ENCODE measurements at regions not wholly inside any gene's neighbourhood (a gene's known extent, or its start where the extent isn't known, plus 50 kb on each side); places are given as distances from the start of the nearest gene placed in this dataset.

- no peaks in the 10 kb centered on the region for H3K9me3 ChIP-seq
- peak overlapping the region; percentile 80 to 83 for H3K27ac ChIP-seq
- H3K4me3 ChIP-seq, result no peak overlapping the region
- CTCF ChIA-PET, result interaction anchor here (0.6 to 5.1 kb wide), 20 partner anchors 9 to 308 kb away, joined by 3 to 71 read pairs (median 6); partner anchors contain the start of gene LRFN2
- POLR2A ChIA-PET, result no interaction called here
- H3K4me2 ChIP-seq, result peak overlapping the region; percentile 41
- H3K4me1 ChIP-seq, result peaks cover 8% of the 10 kb centered on the region
- peak; percentile 50 to 76 for DNase-seq (ENCODE audit: low read depth in 1 of 2, low spot score in 1 of 2)
- no peak for FAIRE-seq
- WGBS (ENCODE audit: missing lambda C conversion rate), result 54% methylated on average over 10 of the region's 14 CpGs
- TF ChIP-seq BCL3 (IDR thresholded peaks at IDR 0.05), result no peak
- no peak for TF ChIP-seq JUN (IDR thresholded peaks at IDR 0.05)
- TF ChIP-seq MAX (IDR thresholded peaks at IDR 0.05), result peak; percentile 29; the same call in 1 of the 2 replicates
- TF ChIP-seq HDAC2 (IDR thresholded peaks at IDR 0.05), result no peak
- TF ChIP-seq CTCF (IDR thresholded peaks at IDR 0.05), result peak; percentile 64
- TF ChIP-seq MAZ (IDR thresholded peaks at IDR 0.05; ENCODE audit: borderline replicate concordance, low read depth, low read length), result no peak
- no peak for TF ChIP-seq CBX2 (IDR thresholded peaks at IDR 0.05; ENCODE audit: borderline replicate concordance, low read depth)
- TF ChIP-seq POLR2AphosphoS2 (conservative IDR thresholded peaks at IDR 0.05; ENCODE audit: low read length), result no peak
- no peak for TF ChIP-seq MYC (IDR thresholded peaks at IDR 0.05; ENCODE audit: borderline replicate concordance, low read length)
- no peak for TF ChIP-seq ELK1 (IDR thresholded peaks at IDR 0.05; ENCODE audit: low read depth, low read length)
- TF ChIP-seq RARB (CRISPR knock-in tag; IDR thresholded peaks at IDR 0.05), result no peak
- TF ChIP-seq ESRRA (IDR thresholded peaks at IDR 0.05; ENCODE audit: borderline replicate concordance, low read length), result no peak
- TF ChIP-seq HOXB5 (CRISPR knock-in tag; IDR thresholded peaks at IDR 0.05), result no peak
- no peak for TF ChIP-seq CEBPB (IDR thresholded peaks at IDR 0.05)
- no peak; the same call in 1 of the 2 replicates for TF ChIP-seq KDM1A (IDR thresholded peaks at IDR 0.05; ENCODE audit: low read depth)
- TF ChIP-seq RAD21 (conservative IDR thresholded peaks at IDR 0.05 in 1 of 2, IDR thresholded peaks at IDR 0.05 in 1 of 2), result peak; percentile 89 to 91
- TF ChIP-seq SMC3 (IDR thresholded peaks at IDR 0.05), result peak; percentile 93
- ATAC-seq, result peak; percentile 98 to 99
Observed at GRCh38 chr6:40894962-40895799, 143.8 kb downstream of the UNC5CL start.

- ChIA-PET CTCF (interaction anchor here (1.0 to 2.0 kb wide), 3 partner anchors 41 to 156 kb away, joined by 3 to 7 read pairs (median 4); no protein-coding TSS in a partner anchor), POLR2A (interaction anchor here (1.5 kb wide), 1 partner anchor 65 kb away, joined by 4 read pairs; no protein-coding TSS in a partner anchor)
- no peak overlapping the region for H3K4me2 ChIP-seq
- peaks cover 8% of the 10 kb centered on the region for H3K4me1 ChIP-seq
- no peak for DNase-seq (ENCODE audit: low read depth in 1 of 2, low spot score in 1 of 2)
- no peak for ATAC-seq
- no peaks in the 10 kb centered on the region for H3K9me3 ChIP-seq
- no peak overlapping the region for H3K27ac ChIP-seq
- FAIRE-seq, result no peak
- 75% methylated on average over 3 of the region's 7 CpGs for WGBS (ENCODE audit: missing lambda C conversion rate)
- no peak overlapping the region for H3K4me3 ChIP-seq
- TF ChIP-seq FOSB (CRISPR knock-in tag; IDR thresholded peaks at IDR 0.05) (no peak), BCL3 (IDR thresholded peaks at IDR 0.05) (no peak), PHF8 (IDR thresholded peaks at IDR 0.05; ENCODE audit: borderline replicate concordance, low read depth) (no peak), CHD4 (IDR thresholded peaks at IDR 0.05; ENCODE audit: borderline replicate concordance) (no peak), ZSCAN20 (CRISPR knock-in tag; IDR thresholded peaks at IDR 0.05) (no peak), FOSL2 (IDR thresholded peaks at IDR 0.05) (no peak), FOSL2 (CRISPR knock-in tag; IDR thresholded peaks at IDR 0.05) (no peak), PBX3 (IDR thresholded peaks at IDR 0.05) (no peak), EHF (CRISPR knock-in tag; IDR thresholded peaks at IDR 0.05) (no peak), RAD21 (conservative IDR thresholded peaks at IDR 0.05 in 1 of 2, IDR thresholded peaks at IDR 0.05 in 1 of 2) (no peak), NPAS2 (CRISPR knock-in tag; IDR thresholded peaks at IDR 0.05; ENCODE audit: borderline replicate concordance) (no peak), HOXB13 (CRISPR knock-in tag; IDR thresholded peaks at IDR 0.05; ENCODE audit: low read depth) (no peak), JUNB (IDR thresholded peaks at IDR 0.05) (no peak), POLR2A (IDR thresholded peaks at IDR 0.05; ENCODE audit: low read length) (no peak), HES2 (IDR thresholded peaks at IDR 0.05) (no peak), HEYL (CRISPR knock-in tag; IDR thresholded peaks at IDR 0.05) (no peak)
Observed at GRCh38 chr6:40893021-40893420, 146.0 kb downstream of the UNC5CL start.
